ENCODE measurements at regions not wholly inside any gene's neighbourhood (a gene's known extent, or its start where the extent isn't known, plus 50 kb on each side); places are given as distances from the start of the nearest gene placed in this dataset.

DNA sequence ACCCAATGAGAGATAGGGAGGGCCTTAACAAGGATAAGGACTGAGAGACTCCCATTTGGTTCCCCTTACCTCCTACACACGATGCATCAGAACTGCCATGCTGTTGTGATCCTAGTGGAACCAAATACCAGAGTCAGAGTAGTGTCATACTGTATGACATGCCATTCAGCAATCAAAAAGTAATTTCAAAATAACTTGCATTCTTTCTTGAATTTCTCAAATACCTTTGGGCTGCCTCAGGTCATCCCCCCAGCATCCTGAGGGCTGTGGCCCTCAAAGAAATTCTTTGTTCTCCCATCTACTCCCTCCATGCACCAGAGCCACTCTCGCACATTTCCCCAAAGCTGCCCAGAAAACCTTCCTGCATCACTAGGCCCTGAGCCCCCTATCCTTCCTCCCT is 68.9 kb upstream of the PPP2R3A start:
- Histone ChIP-seq H3K27me3 (replicated peaks in 1 of 7) (peaks cover 0 to 6% (median 0%) of the 10 kb centered on the region in 7 donors), H3K9me3 (no peaks in the 10 kb centered on the region), H3K27ac (no peak overlapping the region), H3K4me1 (no peaks in the 10 kb centered on the region), H3K36me3 (no peaks in the 10 kb centered on the region), H3K4me3 (no peak overlapping the region)
- DNase-seq, result no peak
- TF ChIP-seq POLR2AphosphoS5 (IDR thresholded peaks at IDR 0.05) (no peak), POLR2A (IDR thresholded peaks at IDR 0.05) (no peak)
- TF ChIP-seq, protein P1, sequence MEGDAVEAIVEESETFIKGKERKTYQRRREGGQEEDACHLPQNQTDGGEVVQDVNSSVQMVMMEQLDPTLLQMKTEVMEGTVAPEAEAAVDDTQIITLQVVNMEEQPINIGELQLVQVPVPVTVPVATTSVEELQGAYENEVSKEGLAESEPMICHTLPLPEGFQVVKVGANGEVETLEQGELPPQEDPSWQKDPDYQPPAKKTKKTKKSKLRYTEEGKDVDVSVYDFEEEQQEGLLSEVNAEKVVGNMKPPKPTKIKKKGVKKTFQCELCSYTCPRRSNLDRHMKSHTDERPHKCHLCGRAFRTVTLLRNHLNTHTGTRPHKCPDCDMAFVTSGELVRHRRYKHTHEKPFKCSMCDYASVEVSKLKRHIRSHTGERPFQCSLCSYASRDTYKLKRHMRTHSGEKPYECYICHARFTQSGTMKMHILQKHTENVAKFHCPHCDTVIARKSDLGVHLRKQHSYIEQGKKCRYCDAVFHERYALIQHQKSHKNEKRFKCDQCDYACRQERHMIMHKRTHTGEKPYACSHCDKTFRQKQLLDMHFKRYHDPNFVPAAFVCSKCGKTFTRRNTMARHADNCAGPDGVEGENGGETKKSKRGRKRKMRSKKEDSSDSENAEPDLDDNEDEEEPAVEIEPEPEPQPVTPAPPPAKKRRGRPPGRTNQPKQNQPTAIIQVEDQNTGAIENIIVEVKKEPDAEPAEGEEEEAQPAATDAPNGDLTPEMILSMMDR (IDR thresholded peaks at IDR 0.05 in 8 of 11, conservative IDR thresholded peaks at IDR 0.05 in 3 of 11), result no peak
- intact Hi-C loops (cut with DNase I; ENCODE audit: low total_unique reads), result no loop called here
- WGBS, 5 donors, result 73 to 93% (median 80%) methylated on average over 2 of the region's 2 CpGs

DNA sequence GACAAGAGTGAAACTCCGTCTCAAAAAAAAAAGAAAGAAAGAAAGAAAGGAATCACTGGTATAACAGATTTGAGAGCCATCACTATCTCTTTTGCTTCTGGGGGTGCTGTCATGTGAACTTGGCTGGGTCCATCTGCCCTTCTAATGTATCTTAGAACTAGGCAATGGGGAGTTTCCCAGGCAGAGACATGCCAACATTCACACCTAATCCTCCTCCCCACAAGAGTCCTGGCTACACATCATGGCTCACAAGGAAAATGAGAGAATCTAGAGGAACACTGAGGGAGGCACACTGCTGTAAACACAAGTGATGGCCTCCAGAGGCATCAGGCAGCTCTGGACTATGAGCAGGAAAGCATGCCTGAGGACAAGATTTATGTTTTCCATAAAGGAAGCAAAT is 67.8 kb upstream of the PPP2R3A start:
- TF ChIP-seq POLR2A (IDR thresholded peaks at IDR 0.05), result no peak
- TF ChIP-seq POLR2AphosphoS5 (IDR thresholded peaks at IDR 0.05), result no peak
- TF ChIP-seq, protein P1 (IDR thresholded peaks at IDR 0.05 in 8 of 11, conservative IDR thresholded peaks at IDR 0.05 in 3 of 11), result no peak
- DNase-seq, result no peak
- Histone ChIP-seq H3K27ac (no peak overlapping the region), H3K9me3 (no peaks in the 10 kb centered on the region), H3K27me3 (replicated peaks in 1 of 7) (peaks cover 0 to 6% (median 0%) of the 10 kb centered on the region in 7 donors), H3K36me3 (no peaks in the 10 kb centered on the region), H3K4me3 (no peak overlapping the region), H3K4me1 (no peaks in the 10 kb centered on the region)
- intact Hi-C loops (cut with DNase I; ENCODE audit: low total_unique reads), result no loop called here
- 93 to 100% (median 100%) methylated on average over 1 of the region's 1 CpG for WGBS, 5 donors

- no peaks in the 10 kb centered on the region for H3K9me3 ChIP-seq
- TF ChIP-seq, protein P1 (IDR thresholded peaks at IDR 0.05 in 8 of 11, conservative IDR thresholded peaks at IDR 0.05 in 3 of 11), result no peak
- TF ChIP-seq POLR2A (IDR thresholded peaks at IDR 0.05), result no peak
- no peak for TF ChIP-seq POLR2AphosphoS5 (IDR thresholded peaks at IDR 0.05)
- H3K27ac ChIP-seq, result no peak overlapping the region
- intact Hi-C loops (cut with DNase I; ENCODE audit: low total_unique reads), result no loop called here
- DNase-seq, result no peak
- WGBS, 5 donors, result 79 to 84% (median 81%) methylated on average over 3 of the region's 3 CpGs
- peaks cover 0 to 6% (median 0%) of the 10 kb centered on the region in 7 donors for H3K27me3 ChIP-seq (replicated peaks in 1 of 7)
- H3K36me3 ChIP-seq, result no peaks in the 10 kb centered on the region
- H3K4me3 ChIP-seq, result no peak overlapping the region
- H3K4me1 ChIP-seq, result no peaks in the 10 kb centered on the region
Observed at GRCh38 chr3:135898774-135899173, 66.8 kb upstream of the PPP2R3A start.

DNA sequence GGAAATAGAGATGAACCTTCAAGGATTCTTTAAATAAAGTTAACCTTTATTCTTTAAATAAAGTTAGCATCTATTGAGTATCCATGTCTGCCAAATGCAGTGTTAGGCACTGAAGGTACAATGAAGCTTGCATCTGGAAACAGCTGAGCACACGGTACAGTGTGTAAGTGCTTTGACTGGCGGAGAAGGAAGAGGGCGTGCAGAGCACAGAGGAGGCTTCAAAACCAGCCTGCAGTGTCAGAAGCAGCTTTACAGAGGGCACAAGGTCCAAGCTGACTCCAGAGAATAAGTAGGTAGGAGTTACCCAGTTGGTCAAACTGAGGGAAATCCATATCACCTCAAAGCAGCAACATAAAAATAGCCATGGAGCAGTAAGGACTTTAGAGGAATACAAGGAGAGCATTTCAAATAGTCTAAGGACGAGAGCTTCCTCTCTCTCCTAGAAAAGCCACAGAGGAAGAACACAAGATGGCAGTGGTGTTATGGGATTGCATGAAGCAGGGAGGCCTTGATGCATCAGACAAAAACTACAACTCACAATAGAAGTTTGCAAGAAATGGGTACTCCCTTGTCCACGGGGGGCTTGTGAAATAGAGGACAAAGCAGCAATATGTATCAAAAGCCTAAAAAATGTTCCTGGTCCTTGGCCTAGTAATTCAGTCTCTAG is 60.3 kb upstream of the PPP2R3A start:
- Histone ChIP-seq H3K9me3 (no peaks in the 10 kb centered on the region), H3K4me3 (no peak overlapping the region), H3K36me3 (no peaks in the 10 kb centered on the region), H3K27ac (no peak overlapping the region), H3K27me3 (replicated peaks in 1 of 7) (no peaks in the 10 kb centered on the region), H3K4me1 (no peaks in the 10 kb centered on the region)
- TF ChIP-seq POLR2A (IDR thresholded peaks at IDR 0.05) (no peak), POLR2AphosphoS5 (IDR thresholded peaks at IDR 0.05) (no peak)
- TF ChIP-seq, protein P1 (IDR thresholded peaks at IDR 0.05 in 8 of 11, conservative IDR thresholded peaks at IDR 0.05 in 3 of 11), result no peak
- DNase-seq, result no peak
- intact Hi-C loops (cut with DNase I; ENCODE audit: low total_unique reads), result loop anchor here (5.0 kb wide), 1 partner anchor 137 kb away; no protein-coding TSS in a partner anchor
- 55 to 74% (median 71%) methylated on average over 5 of the region's 5 CpGs for WGBS, 5 donors

Measured in spleen (tissue), 11 donors.